Right cardiac atrium (tissue), 5 donors: ENCODE measurements at regions not wholly inside any gene's neighbourhood (a gene's known extent, or its start where the extent isn't known, plus 50 kb on each side); places are given as distances from the start of the nearest gene placed in this dataset.

Source experiments
- ATAC-seq, 2 donors: fragments of 200-7000 bp; cut with Tn5 transposase; one replicate each; pipeline versions ENCODE4 v1.8.0 to v1.9.1; 2020; ENCODE audit warnings: moderate library complexity in 2 of 2, mild to moderate bottlenecking in 1 of 2
- DNase-seq, 3 donors: peaks; one replicate each; pipeline ENCODE4 v3.0.0-alpha.2; 2020
- H3K27ac ChIP-seq: one replicate; pipeline ENCODE4 v1.5.1; 2013; ENCODE audit warnings: mild to moderate bottlenecking, low read length, control low read depth, moderate library complexity
- H3K27me3 ChIP-seq: one replicate; pipeline ENCODE4 v1.6.1; 2013; ENCODE audit not compliant: control insufficient read depth, insufficient read depth
- H3K4me1 ChIP-seq: one replicate; pipeline ENCODE4 v1.6.1; 2013; ENCODE audit warnings: low read length; ENCODE audit not compliant: control insufficient read depth, insufficient read depth
- H3K4me3 ChIP-seq: one replicate; pipeline ENCODE4 v1.5.1; 2013; ENCODE audit warnings: low read length, control low read depth
- H3K9me3 ChIP-seq: one replicate; pipeline ENCODE4 v1.6.1; 2013; ENCODE audit warnings: low read length; ENCODE audit not compliant: control insufficient read depth
- WGBS: extraction: QIAGEN DNeasy Blood & Tissue Kit; methylation state at CpG from one replicate; pipeline ENCODE4 v1.1.7; 2013; 5-methylcytosine and 5-hydroxymethylcytosine counted together
- intact Hi-C, 4 donors: fragments of 100-400 bp; cut with DNase I; formaldehyde crosslinking; loops; one replicate each; pipeline versions ENCODE4 v1.11.0 to v1.14.0; 2022 to 2023
- donor health status: healthy with polysubstance abuse.
- donor health status: DM: no; HTN: yes; CAD: no.
- donor health status: DM: no; HTN: no; CAD: no.
- donor health status: DM: no; HTN: yes; CAD: no; lungs with severe emphysema.
- donor health status: DM: yes; HTN: yes; CAD: no.

GRCh38 chr13:87872813-87873212 is 201.6 kb downstream of the SLITRK5 start:
- Histone ChIP-seq H3K27me3 (no peaks in the 10 kb centered on the region), H3K4me3 (no peak overlapping the region), H3K4me1 (no peaks in the 10 kb centered on the region), H3K27ac (no peak overlapping the region), H3K9me3 (no peaks in the 10 kb centered on the region)
- ATAC-seq (no peak), DNase-seq (no peak)
- intact Hi-C loops = no loop called here
- 73% methylated on average over 2 of the region's 2 CpGs for WGBS

GRCh38 chr13:87877477-87877876 is 206.3 kb downstream of the SLITRK5 start:
- H3K4me3 ChIP-seq = no peak overlapping the region
- no peaks in the 10 kb centered on the region for H3K27me3 ChIP-seq
- H3K27ac ChIP-seq = no peak overlapping the region
- WGBS = 62% methylated on average over 2 of the region's 2 CpGs
- no peaks in the 10 kb centered on the region for H3K4me1 ChIP-seq
- intact Hi-C loops = no loop called here
- DNase-seq = no peak
- no peak for ATAC-seq
- no peaks in the 10 kb centered on the region for H3K9me3 ChIP-seq

GRCh38 chr13:87878706-87879105 is 207.5 kb downstream of the SLITRK5 start:
- intact Hi-C loops = no loop called here
- no peak for DNase-seq

GRCh38 chr13:87884884-87885283 is 213.7 kb downstream of the SLITRK5 start:
- peak in 1 of 2 donors; percentile 70 for ATAC-seq
- no peaks in the 10 kb centered on the region for H3K9me3 ChIP-seq
- intact Hi-C loops = no loop called here
- no peak overlapping the region for H3K27ac ChIP-seq
- H3K4me1 ChIP-seq = no peaks in the 10 kb centered on the region
- DNase-seq = peak in 1 of 3 donors; percentile 37
- 32% methylated on average over 5 of the region's 5 CpGs for WGBS
- H3K27me3 ChIP-seq = no peaks in the 10 kb centered on the region
- H3K4me3 ChIP-seq = no peak overlapping the region

More at GRCh38 chr13:87878706-87879105, 207.5 kb downstream of the SLITRK5 start:
- no peak for ATAC-seq
- H3K27ac ChIP-seq = no peak overlapping the region
- no peaks in the 10 kb centered on the region for H3K9me3 ChIP-seq
- H3K27me3 ChIP-seq = no peaks in the 10 kb centered on the region
- no peak overlapping the region for H3K4me3 ChIP-seq
- H3K4me1 ChIP-seq = no peaks in the 10 kb centered on the region

GRCh38 chr13:87887459-87888123 is 216.4 kb downstream of the SLITRK5 start:
- Histone ChIP-seq H3K27me3 (no peaks in the 10 kb centered on the region), H3K9me3 (no peaks in the 10 kb centered on the region), H3K4me1 (no peaks in the 10 kb centered on the region), H3K4me3 (no peak overlapping the region), H3K27ac (no peak overlapping the region)
- ATAC-seq = no peak
- DNase-seq = no peak
- intact Hi-C loops = no loop called here
- 86% methylated on average over 6 of the region's 6 CpGs for WGBS

GRCh38 chr13:87889254-87889653 is 218.1 kb downstream of the SLITRK5 start:
- no peak for DNase-seq
- H3K9me3 ChIP-seq = no peaks in the 10 kb centered on the region

GRCh38 chr13:87893186-87893585 is 222.0 kb downstream of the SLITRK5 start:
- no peak for ATAC-seq
- no peak for DNase-seq
- no peak overlapping the region for H3K4me3 ChIP-seq
- intact Hi-C loops = no loop called here
- H3K27ac ChIP-seq = no peak overlapping the region
- no peaks in the 10 kb centered on the region for H3K27me3 ChIP-seq
- no peaks in the 10 kb centered on the region for H3K4me1 ChIP-seq
- H3K9me3 ChIP-seq = no peaks in the 10 kb centered on the region

More at GRCh38 chr13:87889254-87889653, 218.1 kb downstream of the SLITRK5 start:
- Histone ChIP-seq H3K4me3 (no peak overlapping the region), H3K27ac (no peak overlapping the region), H3K4me1 (no peaks in the 10 kb centered on the region), H3K27me3 (no peaks in the 10 kb centered on the region)
- intact Hi-C loops = no loop called here
- ATAC-seq = no peak
- WGBS = 49% methylated on average over 2 of the region's 2 CpGs

- H3K9me3 ChIP-seq = no peaks in the 10 kb centered on the region
- H3K27ac ChIP-seq = no peak overlapping the region
- no peak overlapping the region for H3K4me3 ChIP-seq
- no peaks in the 10 kb centered on the region for H3K4me1 ChIP-seq
- no peaks in the 10 kb centered on the region for H3K27me3 ChIP-seq
- DNase-seq (no peak), ATAC-seq (no peak)
- WGBS = 58% methylated on average over 2 of the region's 2 CpGs
- intact Hi-C loops = no loop called here
These were observed 222.9 kb downstream of the SLITRK5 start for GRCh38 chr13:87894059-87894458.

GRCh38 chr13:87903553-87903952 is 232.4 kb downstream of the SLITRK5 start:
- no peaks in the 10 kb centered on the region for H3K4me1 ChIP-seq
- no peaks in the 10 kb centered on the region for H3K9me3 ChIP-seq
- ATAC-seq = no peak
- intact Hi-C loops = no loop called here
- DNase-seq = no peak
- no peaks in the 10 kb centered on the region for H3K27me3 ChIP-seq
- H3K4me3 ChIP-seq = no peak overlapping the region
- no peak overlapping the region for H3K27ac ChIP-seq

- 66% methylated on average over 3 of the region's 3 CpGs for WGBS
- DNase-seq = no peak
- intact Hi-C loops = no loop called here
- Histone ChIP-seq H3K4me3 (no peak overlapping the region), H3K4me1 (no peaks in the 10 kb centered on the region), H3K27ac (no peak overlapping the region), H3K9me3 (no peaks in the 10 kb centered on the region), H3K27me3 (no peaks in the 10 kb centered on the region)
- no peak for ATAC-seq
These were observed 235.2 kb downstream of the SLITRK5 start for GRCh38 chr13:87906411-87906810.

- 36% methylated on average over 1 of the region's 1 CpG for WGBS
- DNase-seq (no peak), ATAC-seq (no peak)
- Histone ChIP-seq H3K9me3 (no peaks in the 10 kb centered on the region), H3K27ac (no peak overlapping the region), H3K4me3 (no peak overlapping the region), H3K4me1 (no peaks in the 10 kb centered on the region), H3K27me3 (no peaks in the 10 kb centered on the region)
- intact Hi-C loops = no loop called here
These were observed 236.0 kb downstream of the SLITRK5 start for GRCh38 chr13:87907202-87907601.

GRCh38 chr13:87919956-87920355 is 248.8 kb downstream of the SLITRK5 start:
- no peaks in the 10 kb centered on the region for H3K27me3 ChIP-seq
- no peaks in the 10 kb centered on the region for H3K4me1 ChIP-seq
- no peaks in the 10 kb centered on the region for H3K9me3 ChIP-seq
- H3K4me3 ChIP-seq = no peak overlapping the region
- H3K27ac ChIP-seq = no peak overlapping the region
- DNase-seq (no peak), ATAC-seq (no peak)
- intact Hi-C loops = no loop called here
